ENCODE measurements at regions not wholly inside any gene's neighbourhood (a gene's known extent, or its start where the extent isn't known, plus 50 kb on each side); places are given as distances from the start of the nearest gene placed in this dataset.

- DNase-seq: peak; percentile 46
- peaks cover 33% of the 10 kb centered on the region for H3K4me1 ChIP-seq (ENCODE audit: insufficient read depth, low read length)
- no peak overlapping the region for H3K4me2 ChIP-seq (ENCODE audit: low read length)
- ChIA-PET CTCF (no interaction called here), POLR2A (ENCODE audit: unreplicated experiment) (no interaction called here)
- no peaks in the 10 kb centered on the region for H3K9me2 ChIP-seq (replicated peaks; ENCODE audit: low read length)
- H3K9me3 ChIP-seq (ENCODE audit: low read length): no peaks in the 10 kb centered on the region
- no peaks in the 10 kb centered on the region for H3K79me2 ChIP-seq (ENCODE audit: low read length)
- no peak overlapping the region for H3K9ac ChIP-seq (ENCODE audit: low read length)
- no peak for ATAC-seq
- no peaks in the 10 kb centered on the region for H3F3A ChIP-seq (ENCODE audit: low read length, unreplicated experiment)
- TF ChIP-seq EZH2 (IDR thresholded peaks at IDR 0.05; ENCODE audit: low read length, unreplicated experiment) (no peak), CTCF (conservative IDR thresholded peaks at IDR 0.05; ENCODE audit: low read depth, low read length) (no peak), EZH2phosphoT487 (IDR thresholded peaks at IDR 0.05; ENCODE audit: borderline replicate concordance, low read length) (no peak)
- no peaks in the 10 kb centered on the region for H4K20me1 ChIP-seq (ENCODE audit: low read length)
- no peak overlapping the region for H2AFZ ChIP-seq (ENCODE audit: low read length)
- no peaks in the 10 kb centered on the region for H3K36me3 ChIP-seq (ENCODE audit: low read depth, low read length)
- intact Hi-C loops (cut with micrococcal nuclease): no loop called here
- H3K27me3 ChIP-seq (ENCODE audit: low read length): no peaks in the 10 kb centered on the region
- BruUV-seq (replicated peaks): no TSS peak
- H3K27ac ChIP-seq (ENCODE audit: low read length): no peak overlapping the region
- H3K4me3 ChIP-seq (ENCODE audit: low read length): no peak overlapping the region
Measured at GRCh38 chr2:220320326-220320725, 692.9 kb downstream of the SLC4A3 start.

GRCh38 chr2:220332886-220333285, 705.5 kb downstream of the SLC4A3 start:
- intact Hi-C loops (cut with micrococcal nuclease): loop anchor here (5.0 kb wide), 1 partner anchor 1239 kb away; the partner anchor contains the start of gene EPHA4
- no peak for TF ChIP-seq EZH2phosphoT487 (IDR thresholded peaks at IDR 0.05; ENCODE audit: borderline replicate concordance, low read length)
- no peak for TF ChIP-seq EZH2 (IDR thresholded peaks at IDR 0.05; ENCODE audit: low read length, unreplicated experiment)
- no peak for TF ChIP-seq CTCF (conservative IDR thresholded peaks at IDR 0.05; ENCODE audit: low read depth, low read length)
- DNase-seq: peak; percentile 86

GRCh38 chr2:220334210-220334609, 706.8 kb downstream of the SLC4A3 start:
- no peaks in the 10 kb centered on the region for H3K36me3 ChIP-seq (ENCODE audit: low read depth, low read length)
- H2AFZ ChIP-seq (ENCODE audit: low read length): no peak overlapping the region
- intact Hi-C loops (cut with micrococcal nuclease): loop anchor here (5.0 kb wide), 1 partner anchor 1238 kb away; the partner anchor contains the start of gene EPHA4
- H3K9me2 ChIP-seq (replicated peaks; ENCODE audit: low read length): no peaks in the 10 kb centered on the region
- TF ChIP-seq CTCF (conservative IDR thresholded peaks at IDR 0.05; ENCODE audit: low read depth, low read length) (no peak), EZH2 (IDR thresholded peaks at IDR 0.05; ENCODE audit: low read length, unreplicated experiment) (no peak), EZH2phosphoT487 (IDR thresholded peaks at IDR 0.05; ENCODE audit: borderline replicate concordance, low read length) (no peak)
- H3K27me3 ChIP-seq (ENCODE audit: low read length): no peaks in the 10 kb centered on the region
- peaks cover 5% of the 10 kb centered on the region; the same call in 1 of the 2 replicates for H3K9me3 ChIP-seq (ENCODE audit: low read length)
- BruUV-seq (replicated peaks): no TSS peak
- no peaks in the 10 kb centered on the region for H3K79me2 ChIP-seq (ENCODE audit: low read length)
- H3K4me1 ChIP-seq (ENCODE audit: insufficient read depth, low read length): peaks cover 30% of the 10 kb centered on the region
- peak overlapping the region; percentile 51 for H3K9ac ChIP-seq (ENCODE audit: low read length)
- peak overlapping the region; percentile 48 for H3K4me2 ChIP-seq (ENCODE audit: low read length)
- ChIA-PET CTCF (no interaction called here), POLR2A (ENCODE audit: unreplicated experiment) (no interaction called here)
- DNase-seq: peak; percentile 96
- peak overlapping the region; percentile 86 for H3K27ac ChIP-seq (ENCODE audit: low read length)
- H3F3A ChIP-seq (ENCODE audit: low read length, unreplicated experiment): no peaks in the 10 kb centered on the region
- peak; percentile 89 for ATAC-seq
- H4K20me1 ChIP-seq (ENCODE audit: low read length): no peaks in the 10 kb centered on the region
- no peak overlapping the region for H3K4me3 ChIP-seq (ENCODE audit: low read length)

More at GRCh38 chr2:220332886-220333285, 705.5 kb downstream of the SLC4A3 start:
- Histone ChIP-seq H3K9ac (ENCODE audit: low read length) (peak overlapping the region; percentile 51), H3K4me1 (ENCODE audit: insufficient read depth, low read length) (peaks cover 30% of the 10 kb centered on the region), H3K27me3 (ENCODE audit: low read length) (no peaks in the 10 kb centered on the region), H3K36me3 (ENCODE audit: low read depth, low read length) (no peaks in the 10 kb centered on the region), H3K79me2 (ENCODE audit: low read length) (no peaks in the 10 kb centered on the region), H3K4me2 (ENCODE audit: low read length) (peak overlapping the region; percentile 48), H3K9me3 (ENCODE audit: low read length) (peaks cover 5% of the 10 kb centered on the region; the same call in 1 of the 2 replicates), H3F3A (ENCODE audit: low read length, unreplicated experiment) (no peaks in the 10 kb centered on the region), H2AFZ (ENCODE audit: low read length) (no peak overlapping the region), H3K27ac (ENCODE audit: low read length) (peak overlapping the region; percentile 86), H3K4me3 (ENCODE audit: low read length) (no peak overlapping the region), H3K9me2 (replicated peaks; ENCODE audit: low read length) (no peaks in the 10 kb centered on the region), H4K20me1 (ENCODE audit: low read length) (no peaks in the 10 kb centered on the region)
- BruUV-seq (replicated peaks): no TSS peak
- ChIA-PET POLR2A (ENCODE audit: unreplicated experiment) (no interaction called here), CTCF (no interaction called here)
- peak; percentile 23; the same call in 1 of the 2 replicates for ATAC-seq
